Activated CD8-positive, alpha-beta T cell treated with anti-CD3 and anti-CD28 coated beads for 36 hours (primary cell): ENCODE measurements at regions not wholly inside any gene's neighbourhood (a gene's known extent, or its start where the extent isn't known, plus 50 kb on each side); places are given as distances from the start of the nearest gene placed in this dataset.
"Not testable (repeated sequence)": the region's sequence is repeated elsewhere in the genome, so short reads cannot be mapped to it uniquely, and the experiment has no call there.

Source experiments
- ATAC-seq: fragments of 200-7000 bp; cut with Tn5 transposase; one replicate; pipeline ENCODE4 v1.10.0; 2021; ENCODE audit warnings: mild to moderate bottlenecking, moderate library complexity
- CTCF ChIA-PET: fragments of 350-600 bp; sonication (Branson Sonifier 250); formaldehyde crosslinking; loops from one replicate; lab custom pipeline; 2021; ENCODE audit warnings: antibody characterized with exemption; lab: Charles Lee
- POLR2A ChIA-PET: fragments of 350-600 bp; sonication (Branson Sonifier 250); formaldehyde crosslinking; loops from one replicate; lab custom pipeline; 2021; ENCODE audit warnings: antibody characterized with exemption; lab: Charles Lee
- DNase-seq: peaks from one replicate; pipeline ENCODE4 v3.0.0-alpha.2; 2020
- H3K27ac Mint-ChIP-seq: one replicate; pipeline ENCODE4 v1.8.0; 2021; ENCODE audit warnings: mild to moderate bottlenecking, mixed read lengths
- H3K27me3 Mint-ChIP-seq: one replicate; pipeline ENCODE4 v1.8.0; 2021; ENCODE audit warnings: mixed read lengths
- H3K36me3 Mint-ChIP-seq: one replicate; pipeline ENCODE4 v1.8.0; 2021; ENCODE audit warnings: low read depth, mixed read lengths
- H3K4me1 Mint-ChIP-seq: one replicate; pipeline ENCODE4 v1.8.0; 2021; ENCODE audit warnings: low read depth, mixed read lengths
- H3K4me3 Mint-ChIP-seq: one replicate; pipeline ENCODE4 v1.8.0; 2021; ENCODE audit warnings: mild to moderate bottlenecking, moderate library complexity, mixed read lengths
- H3K9me3 Mint-ChIP-seq: one replicate; pipeline ENCODE4 v1.8.0; 2021; ENCODE audit warnings: mixed read lengths
- CTCF ChIP-seq: fragments of 200-600 bp; IDR thresholded peaks from one replicate; pipeline ENCODE4 v1.8.0; 2022; ENCODE audit warnings: antibody characterized with exemption, mild to moderate bottlenecking
- intact Hi-C: fragments of 100-400 bp; cut with micrococcal nuclease; formaldehyde crosslinking; loops from one replicate; pipeline ENCODE4 v1.10.0; 2022

GRCh38 chr1:185653615-185654014, 80.6 kb upstream of the HMCN1 start:
- CTCF ChIA-PET, result interaction anchor here (1.1 to 2.9 kb wide), 6 partner anchors 16 to 179 kb away, joined by 3 to 18 read pairs (median 4); no protein-coding TSS in a partner anchor
- Mint-ChIP-seq H3K27me3 (no peaks in the 10 kb centered on the region), H3K36me3 (no peaks in the 10 kb centered on the region), H3K9me3 (peaks cover 5% of the 10 kb centered on the region), H3K4me1 (peaks cover 6% of the 10 kb centered on the region), H3K4me3 (no peak overlapping the region), H3K27ac (no peak overlapping the region)
- DNase-seq (no peak), ATAC-seq (no peak)
- intact Hi-C loops, result no loop called here
- TF ChIP-seq CTCF, result no peak
- POLR2A ChIA-PET, result no interaction called here

- Mint-ChIP-seq H3K36me3 (no peaks in the 10 kb centered on the region), H3K27ac (no peak overlapping the region), H3K4me3 (no peak overlapping the region), H3K27me3 (no peaks in the 10 kb centered on the region), H3K9me3 (peaks cover 10% of the 10 kb centered on the region), H3K4me1 (peaks cover 9% of the 10 kb centered on the region)
- peak; percentile 2 for TF ChIP-seq CTCF
- ATAC-seq (no peak), DNase-seq (peak; percentile 15)
- ChIA-PET CTCF (interaction anchor here (0.9 to 2.9 kb wide), 11 partner anchors 11 to 178 kb away, joined by 3 to 18 read pairs (median 4); no protein-coding TSS in a partner anchor), POLR2A (no interaction called here)
- intact Hi-C loops, result no loop called here
Measured at GRCh38 chr1:185652348-185652747, 81.8 kb upstream of the HMCN1 start.

- no peaks in the 10 kb centered on the region for H3K36me3 Mint-ChIP-seq
- H3K27me3 Mint-ChIP-seq, result no peaks in the 10 kb centered on the region
- H3K4me1 Mint-ChIP-seq, result peaks cover 24% of the 10 kb centered on the region
- no peak overlapping the region for H3K27ac Mint-ChIP-seq
- TF ChIP-seq CTCF, result no peak
- POLR2A ChIA-PET, result no interaction called here
- intact Hi-C loops, result no loop called here
- no peak overlapping the region for H3K4me3 Mint-ChIP-seq
- CTCF ChIA-PET, result interaction anchor here (1.1 to 2.9 kb wide), 4 partner anchors 14 to 55 kb away, joined by 3 to 16 read pairs (median 4); no protein-coding TSS in a partner anchor
- no peak for DNase-seq
- no peak for ATAC-seq
- peaks cover 10% of the 10 kb centered on the region for H3K9me3 Mint-ChIP-seq
Measured at GRCh38 chr1:185650602-185651230, 83.5 kb upstream of the HMCN1 start.

- no peak for ATAC-seq
- intact Hi-C loops, result no loop called here
- H3K9me3 Mint-ChIP-seq, result peaks cover 14% of the 10 kb centered on the region
- TF ChIP-seq CTCF, result no peak
- no peak for DNase-seq
- ChIA-PET POLR2A (no interaction called here), CTCF (interaction anchor here (1.2 to 1.6 kb wide), 3 partner anchors 14 to 89 kb away, joined by 4 to 6 read pairs (median 4); no protein-coding TSS in a partner anchor)
- H3K27me3 Mint-ChIP-seq, result no peaks in the 10 kb centered on the region
- H3K4me1 Mint-ChIP-seq, result peaks cover 33% of the 10 kb centered on the region
- no peak overlapping the region for H3K4me3 Mint-ChIP-seq
- no peaks in the 10 kb centered on the region for H3K36me3 Mint-ChIP-seq
- H3K27ac Mint-ChIP-seq, result no peak overlapping the region
Measured at GRCh38 chr1:185648858-185649589, 85.2 kb upstream of the HMCN1 start.

- H3K4me1 Mint-ChIP-seq, result peaks cover 33% of the 10 kb centered on the region
- peaks cover 15% of the 10 kb centered on the region for H3K9me3 Mint-ChIP-seq
- POLR2A ChIA-PET, ATAC-seq, intact Hi-C loops, DNase-seq, H3K27me3 Mint-ChIP-seq, H3K4me3 Mint-ChIP-seq, H3K36me3 Mint-ChIP-seq: not testable (repeated sequence)
- peak overlapping the region; percentile 72 for H3K27ac Mint-ChIP-seq
- CTCF ChIA-PET, result interaction anchor here (1.3 kb wide), 1 partner anchor 15 kb away, joined by 4 read pairs; no protein-coding TSS in a partner anchor
Measured at GRCh38 chr1:185647597-185648267, 86.5 kb upstream of the HMCN1 start.
